ENCODE measurements at regions not wholly inside any gene's neighbourhood (a gene's known extent, or its start where the extent isn't known, plus 50 kb on each side); places are given as distances from the start of the nearest gene placed in this dataset.

GRCh38 chr3:116849261-116849688, 139.7 kb downstream of the TUSC7 start:
- DNase-seq = no peak

- DNase-seq = no peak
Observed at GRCh38 chr3:116852803-116853202, 143.2 kb downstream of the TUSC7 start.

- no peak for DNase-seq
Observed at GRCh38 chr3:116863270-116863770, 153.7 kb downstream of the TUSC7 start.

- DNase-seq = peak; percentile 23 to 52 (median 25)
Observed at GRCh38 chr3:116863822-116864589, 154.4 kb downstream of the TUSC7 start.

DNA sequence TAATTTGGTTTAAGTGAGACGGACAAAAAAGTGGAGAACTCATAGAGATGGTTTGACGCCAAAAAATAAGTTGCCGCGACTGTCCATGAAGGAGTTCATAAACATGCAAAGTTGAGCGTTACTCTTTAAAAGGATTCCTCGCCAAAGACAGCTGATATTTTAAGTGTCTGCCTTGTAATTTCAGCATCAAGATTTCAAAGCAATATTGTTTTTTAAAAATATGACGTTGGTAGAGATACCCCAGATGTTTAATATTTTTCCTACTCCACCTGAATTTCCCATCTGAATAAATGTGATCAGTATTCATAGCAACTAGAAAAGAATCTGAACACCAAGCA, 155.0 kb downstream of the TUSC7 start:
- no peak for DNase-seq

GRCh38 chr3:116870379-116870778, 160.8 kb downstream of the TUSC7 start:
- no peak for DNase-seq

- no peak for DNase-seq
Observed at GRCh38 chr3:116871905-116872304, 162.3 kb downstream of the TUSC7 start.

GRCh38 chr3:116872688-116873087, 163.1 kb downstream of the TUSC7 start:
- no peak for DNase-seq

DNA sequence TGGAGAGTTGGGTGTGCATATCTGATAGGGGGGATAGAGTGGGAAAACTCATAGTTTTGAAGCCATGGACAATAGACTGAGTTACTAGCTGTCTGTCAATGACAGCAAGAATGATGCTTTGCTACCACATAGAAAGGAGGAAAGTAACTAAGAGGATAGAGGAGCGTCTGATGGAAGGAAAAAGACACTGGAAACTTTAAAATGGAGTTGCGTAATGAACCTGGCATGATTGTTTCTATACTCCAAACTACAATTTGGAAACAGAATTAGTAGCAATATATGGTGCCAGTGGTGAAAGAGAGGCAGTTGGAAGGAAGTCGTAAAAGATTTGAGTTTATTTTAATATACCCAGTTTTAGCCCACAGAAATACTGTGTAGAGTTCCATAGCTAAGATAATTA, 163.6 kb downstream of the TUSC7 start:
- DNase-seq = no peak

GRCh38 chr3:116877968-116878367, 168.4 kb downstream of the TUSC7 start:
- DNase-seq = no peak

- no peak for DNase-seq
Observed at GRCh38 chr3:116886202-116886893, 176.8 kb downstream of the TUSC7 start.

DNA sequence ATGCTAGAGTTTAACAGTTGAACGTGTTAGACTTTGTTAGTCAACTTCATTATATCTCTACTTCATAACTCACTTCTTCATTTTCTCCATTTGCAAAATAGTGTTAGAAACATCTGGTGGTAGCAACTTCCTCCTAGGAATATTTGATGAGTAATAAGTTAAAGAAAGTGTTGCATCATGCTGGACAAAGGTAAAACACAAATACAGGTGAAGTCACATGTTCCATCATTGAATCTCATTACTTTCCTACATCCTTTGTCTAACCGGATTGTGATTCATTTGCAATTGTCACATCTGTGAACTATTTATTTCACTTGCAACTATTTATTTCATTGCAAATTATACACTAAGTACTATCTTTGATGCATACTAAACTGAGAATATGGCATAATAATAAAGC, 186.5 kb downstream of the TUSC7 start:
- peak in 1 of 3 donors; percentile 8 for DNase-seq

- DNase-seq = no peak
Observed at GRCh38 chr3:116897382-116897781, 187.8 kb downstream of the TUSC7 start.

DNA sequence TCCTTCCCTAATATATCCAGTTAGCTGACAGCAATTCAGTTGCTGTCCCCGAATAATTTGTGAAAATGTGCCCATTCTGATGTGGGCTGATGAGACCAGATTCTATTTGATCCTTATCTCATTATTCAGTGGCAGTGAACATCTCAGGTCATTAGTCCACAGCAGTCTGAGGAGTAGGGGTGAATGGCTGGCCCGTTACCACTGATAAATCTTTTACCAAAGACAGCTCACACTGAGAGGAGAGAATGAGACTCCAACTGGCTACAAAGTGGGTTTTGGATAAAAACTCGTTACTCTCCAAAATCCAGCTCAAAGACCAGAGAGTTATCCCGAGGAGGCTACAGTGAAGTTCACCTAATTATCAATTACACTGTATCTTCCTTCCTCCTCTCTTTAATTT, 189.7 kb downstream of the TUSC7 start:
- no peak for DNase-seq

DNA sequence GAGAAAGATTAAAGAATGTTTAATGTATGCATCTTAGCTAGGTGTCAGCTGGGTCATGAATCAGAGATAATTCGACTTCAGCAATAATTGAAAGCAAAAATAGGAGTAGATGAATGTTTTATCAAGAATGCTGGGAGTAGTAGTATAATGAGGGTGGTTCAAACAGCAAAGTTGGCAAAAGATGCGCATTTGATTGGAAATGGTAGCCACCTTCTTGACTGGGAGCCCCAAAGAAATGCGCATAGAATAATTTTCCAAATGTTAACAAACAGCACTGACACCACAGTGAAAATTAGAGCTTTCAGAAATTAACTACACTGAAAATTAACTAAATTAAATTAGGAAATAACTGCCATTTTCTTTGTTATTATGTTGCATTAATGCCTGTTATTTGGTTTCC, 195.8 kb downstream of the TUSC7 start:
- no peak for DNase-seq

- DNase-seq = no peak
Observed at GRCh38 chr3:116905794-116906193, 196.2 kb downstream of the TUSC7 start.

GRCh38 chr3:116912116-116912515, 202.5 kb downstream of the TUSC7 start:
- no peak for DNase-seq

- no peak for DNase-seq
Observed at GRCh38 chr3:116914004-116914403, 204.4 kb downstream of the TUSC7 start.

- DNase-seq = no peak
Observed at GRCh38 chr3:116916836-116917235, 207.3 kb downstream of the TUSC7 start.

DNA sequence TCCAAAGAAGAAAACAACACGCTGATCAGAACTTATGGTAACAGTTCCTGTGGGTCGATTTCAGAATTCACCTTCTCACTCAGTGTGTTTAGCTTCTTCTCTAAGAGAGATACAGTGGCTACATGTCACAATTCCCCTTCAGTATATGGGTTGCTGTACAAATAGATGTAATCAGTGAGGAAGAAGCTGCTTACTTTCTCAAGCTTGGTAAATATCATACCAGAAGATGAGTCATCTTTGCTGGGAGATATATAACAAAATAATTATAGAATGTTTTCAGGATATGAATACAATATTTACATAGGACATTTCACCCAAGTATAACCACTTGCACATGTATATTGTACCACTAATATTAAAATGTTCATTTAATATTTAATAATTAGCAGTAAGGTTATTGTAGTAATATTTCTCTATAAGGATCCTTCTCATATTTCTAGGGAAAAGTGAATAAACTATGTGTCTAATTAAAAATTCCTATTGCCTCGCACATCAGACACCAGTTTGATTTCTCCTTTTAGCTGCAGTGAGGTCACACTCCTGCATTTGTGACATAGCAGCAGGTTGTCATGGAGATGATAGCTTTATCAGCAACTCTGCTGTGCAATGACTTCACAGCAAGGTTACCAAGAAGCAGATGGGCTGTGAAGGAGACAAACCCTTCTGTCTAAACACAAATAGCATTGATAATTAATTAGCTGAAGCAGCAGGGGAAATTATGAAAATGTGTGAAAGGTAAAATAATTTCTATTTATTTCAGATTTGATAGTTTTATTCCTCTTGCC, 211.4 kb downstream of the TUSC7 start:
- no peak for DNase-seq

- DNase-seq = no peak
Observed at GRCh38 chr3:116927918-116928317, 218.3 kb downstream of the TUSC7 start.

GRCh38 chr3:116929505-116930222, 220.1 kb downstream of the TUSC7 start:
- DNase-seq = no peak

DNA sequence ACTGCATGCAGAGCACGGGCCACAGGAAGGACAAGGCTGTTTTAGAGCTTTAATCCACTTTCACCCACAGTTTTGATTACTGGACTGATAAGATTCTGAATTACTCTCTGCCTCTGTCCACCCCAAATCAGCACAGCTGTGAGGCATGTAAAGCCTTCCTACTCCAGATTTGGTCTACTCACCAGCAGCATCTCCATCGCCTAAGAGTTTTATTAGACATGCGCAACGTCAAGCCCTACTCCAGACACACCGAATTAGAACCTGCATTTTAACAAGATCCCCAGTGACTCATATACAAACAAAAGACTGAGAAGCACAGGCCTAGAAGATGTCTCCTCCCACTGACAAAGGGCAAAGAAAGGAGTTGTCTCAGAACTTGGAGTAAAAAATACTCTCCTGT, 221.2 kb downstream of the TUSC7 start:
- no peak for DNase-seq
